ENCODE measurements at regions not wholly inside any gene's neighbourhood (a gene's known extent, or its start where the extent isn't known, plus 50 kb on each side); places are given as distances from the start of the nearest gene placed in this dataset.

- TF ChIP-seq POLR2A (IDR thresholded peaks at IDR 0.05), result no peak
- TF ChIP-seq CTCF (IDR thresholded peaks at IDR 0.05), result no peak
- Histone ChIP-seq H3K9me3 (no peaks in the 10 kb centered on the region), H3K4me3 (no peak overlapping the region), H3K27ac (no peak overlapping the region), H3K4me1 (no peaks in the 10 kb centered on the region), H3K36me3 (no peaks in the 10 kb centered on the region), H3K27me3 (no peaks in the 10 kb centered on the region)
- no peak for ATAC-seq
- DNase-seq, result no peak
- WGBS (ENCODE audit: insufficient coverage, low coverage, low lambda C conversion rate, missing lambda C conversion rate), result 42% methylated on average over 2 of the region's 2 CpGs
- intact Hi-C loops (cut with DNase I), result no loop called here
Observed at GRCh38 chr6:86142326-86142725, 499.6 kb upstream of the SYNCRIP start.

DNA sequence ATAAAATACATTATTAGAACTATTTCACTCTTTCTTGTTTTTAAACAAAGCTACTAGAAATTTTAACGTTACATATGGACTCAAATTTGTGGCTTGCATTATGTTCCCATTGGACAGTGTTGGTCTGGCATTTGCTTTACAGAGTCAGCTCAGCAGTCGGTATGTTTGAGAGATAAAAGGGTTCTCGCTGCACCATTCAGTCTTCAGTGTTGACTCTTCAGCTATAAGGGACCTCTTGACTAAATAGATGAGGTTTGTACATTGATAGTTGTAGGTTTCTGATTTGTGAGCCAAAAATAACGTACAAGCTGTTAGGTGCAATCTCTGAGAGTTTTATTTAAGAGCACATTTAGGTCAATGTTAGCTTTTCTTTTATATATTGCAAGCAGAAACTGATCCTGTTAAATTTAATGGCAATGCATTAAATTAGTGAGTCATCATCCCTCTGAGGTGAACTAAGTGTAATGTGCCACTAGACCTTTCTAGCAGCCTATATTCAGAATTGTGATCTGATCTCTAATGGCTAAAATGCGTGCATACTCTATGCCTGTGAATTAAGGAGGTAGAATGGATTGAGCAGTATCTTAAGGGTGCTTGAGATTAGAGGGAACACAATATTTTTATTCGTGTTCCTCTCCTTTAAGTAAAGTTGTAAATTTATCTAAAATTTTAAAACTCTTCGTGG is 485.6 kb upstream of the SYNCRIP start:
- TF ChIP-seq CTCF (IDR thresholded peaks at IDR 0.05), result no peak
- no peak for TF ChIP-seq POLR2A (IDR thresholded peaks at IDR 0.05)
- intact Hi-C loops (cut with DNase I), result no loop called here
- DNase-seq (no peak), ATAC-seq (no peak)
- Histone ChIP-seq H3K27me3 (no peaks in the 10 kb centered on the region), H3K36me3 (no peaks in the 10 kb centered on the region), H3K9me3 (no peaks in the 10 kb centered on the region), H3K4me1 (no peaks in the 10 kb centered on the region), H3K4me3 (no peak overlapping the region), H3K27ac (no peak overlapping the region)
- WGBS (ENCODE audit: insufficient coverage, low coverage, low lambda C conversion rate, missing lambda C conversion rate), result 42% methylated on average over 7 of the region's 7 CpGs

- Histone ChIP-seq H3K4me1 (no peaks in the 10 kb centered on the region), H3K27me3 (no peaks in the 10 kb centered on the region), H3K9me3 (no peaks in the 10 kb centered on the region), H3K36me3 (no peaks in the 10 kb centered on the region), H3K4me3 (no peak overlapping the region), H3K27ac (no peak overlapping the region)
- no peak for TF ChIP-seq CTCF (IDR thresholded peaks at IDR 0.05)
- no peak for TF ChIP-seq POLR2A (IDR thresholded peaks at IDR 0.05)
- ATAC-seq (no peak), DNase-seq (no peak)
- intact Hi-C loops (cut with DNase I), result no loop called here
Observed at GRCh38 chr6:86122086-86122485, 479.4 kb upstream of the SYNCRIP start.

DNA sequence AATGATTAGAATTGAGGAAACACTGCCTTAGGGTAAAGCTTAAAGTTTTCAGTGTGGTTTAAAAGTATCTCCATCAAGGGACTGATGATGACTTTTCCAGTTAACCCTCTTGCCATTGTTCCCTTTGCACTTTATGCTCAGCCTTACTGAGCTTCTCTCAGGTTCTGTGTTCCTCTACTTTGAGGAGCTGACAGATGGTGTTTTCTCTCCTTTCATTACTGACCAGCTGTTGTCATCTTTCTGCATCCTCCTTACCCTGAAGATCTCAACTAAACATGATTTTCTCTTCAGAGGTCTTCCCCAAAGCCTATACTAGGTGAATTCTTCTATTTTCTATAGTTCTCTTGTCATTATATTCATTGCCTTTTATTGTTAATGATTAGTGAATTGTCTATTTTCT is 475.6 kb upstream of the SYNCRIP start:
- Histone ChIP-seq H3K4me3 (no peak overlapping the region), H3K4me1 (no peaks in the 10 kb centered on the region), H3K27me3 (no peaks in the 10 kb centered on the region), H3K9me3 (no peaks in the 10 kb centered on the region), H3K27ac (no peak overlapping the region), H3K36me3 (no peaks in the 10 kb centered on the region)
- intact Hi-C loops (cut with DNase I), result no loop called here
- DNase-seq (no peak), ATAC-seq (no peak)
- TF ChIP-seq CTCF (IDR thresholded peaks at IDR 0.05), result no peak
- TF ChIP-seq POLR2A (IDR thresholded peaks at IDR 0.05), result no peak

DNA sequence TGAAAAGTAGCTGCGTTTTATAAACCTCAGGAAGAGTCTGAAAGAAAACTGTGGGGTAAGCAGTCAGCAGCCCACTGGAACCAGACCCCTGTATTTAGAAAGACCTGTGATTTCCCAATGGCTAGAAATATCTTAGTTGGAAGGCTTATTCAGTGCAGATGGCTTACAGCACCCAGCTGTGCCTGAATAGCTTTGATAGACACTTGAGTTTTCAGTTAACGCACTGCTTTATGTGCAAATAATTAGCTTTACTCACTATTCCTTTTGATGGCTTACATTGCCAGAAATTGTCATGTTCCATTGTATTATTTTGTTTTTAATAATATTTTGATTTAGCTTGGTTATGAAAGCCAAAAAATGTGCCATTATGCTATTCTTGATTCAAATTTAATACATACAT is 465.3 kb upstream of the SYNCRIP start:
- Histone ChIP-seq H3K9me3 (no peaks in the 10 kb centered on the region), H3K36me3 (no peaks in the 10 kb centered on the region), H3K27ac (no peak overlapping the region), H3K4me1 (no peaks in the 10 kb centered on the region), H3K27me3 (no peaks in the 10 kb centered on the region), H3K4me3 (no peak overlapping the region)
- no peak for DNase-seq
- intact Hi-C loops (cut with DNase I), result no loop called here
- 64% methylated on average over 2 of the region's 2 CpGs for WGBS (ENCODE audit: insufficient coverage, low coverage, low lambda C conversion rate, missing lambda C conversion rate)
- ATAC-seq, result no peak
- TF ChIP-seq POLR2A (IDR thresholded peaks at IDR 0.05) (no peak), CTCF (IDR thresholded peaks at IDR 0.05) (no peak)

Measured in right lobe of liver (tissue), 6 donors.